ENCODE measurements at regions not wholly inside any gene's neighbourhood (a gene's known extent, or its start where the extent isn't known, plus 50 kb on each side); places are given as distances from the start of the nearest gene placed in this dataset.

GRCh38 chr2:22221006-22221405 lies 1097.2 kb downstream of the TDRD15 start:
- ChIA-PET POLR2A (no interaction called here), CTCF (no interaction called here)
- no peaks in the 10 kb centered on the region for H3K27me3 ChIP-seq (replicated peaks; ENCODE audit: control insufficient read depth, insufficient read depth, low read length)
- no peaks in the 10 kb centered on the region for H3K36me3 ChIP-seq (ENCODE audit: control insufficient read depth, insufficient read depth, low read length)
- H3K4me3 Mint-ChIP-seq (ENCODE audit: unreplicated experiment), result no peak overlapping the region
- peaks cover 6% of the 10 kb centered on the region for H3K9me3 Mint-ChIP-seq (ENCODE audit: unreplicated experiment)
- no peaks in the 10 kb centered on the region for H3K9me3 ChIP-seq
- H3K4me1 ChIP-seq, result no peaks in the 10 kb centered on the region
- intact Hi-C loops (cut with micrococcal nuclease; ENCODE audit: unreplicated experiment), result no loop called here
- no peak for TF ChIP-seq CTCF (IDR thresholded peaks at IDR 0.05; ENCODE audit: insufficient read depth in 1 of 2, low read depth in 1 of 2, low read length in 1 of 2, severe bottlenecking in 1 of 2, unreplicated experiment in 1 of 2)
- DNase-seq, result no peak
- peaks cover 6% of the 10 kb centered on the region for H3K27me3 Mint-ChIP-seq (ENCODE audit: insufficient read depth, unreplicated experiment)
- H3K4me1 Mint-ChIP-seq (ENCODE audit: low read depth, unreplicated experiment), result no peaks in the 10 kb centered on the region
- BruUV-seq (replicated peaks), result no TSS peak
- no peak overlapping the region for H3K27ac Mint-ChIP-seq (ENCODE audit: unreplicated experiment)
- H3K36me3 Mint-ChIP-seq (ENCODE audit: insufficient read depth, unreplicated experiment), result no peaks in the 10 kb centered on the region
- no peak overlapping the region for H3K4me3 ChIP-seq (ENCODE audit: low read depth, low read length)

- no peaks in the 10 kb centered on the region for H3K27me3 ChIP-seq (replicated peaks; ENCODE audit: control insufficient read depth, insufficient read depth, low read length)
- DNase-seq, result no peak
- H3K4me3 Mint-ChIP-seq (ENCODE audit: unreplicated experiment), result no peak overlapping the region
- H3K4me1 Mint-ChIP-seq (ENCODE audit: low read depth, unreplicated experiment), result no peaks in the 10 kb centered on the region
- no peaks in the 10 kb centered on the region for H3K36me3 ChIP-seq (ENCODE audit: control insufficient read depth, insufficient read depth, low read length)
- H3K9me3 Mint-ChIP-seq (ENCODE audit: unreplicated experiment), result no peaks in the 10 kb centered on the region
- no peaks in the 10 kb centered on the region for H3K36me3 Mint-ChIP-seq (ENCODE audit: insufficient read depth, unreplicated experiment)
- POLR2A ChIA-PET, result no interaction called here
- no peaks in the 10 kb centered on the region for H3K9me3 ChIP-seq
- BruUV-seq (replicated peaks), result no TSS peak
- CTCF ChIA-PET, result no interaction called here
- peaks cover 3% of the 10 kb centered on the region for H3K27me3 Mint-ChIP-seq (ENCODE audit: insufficient read depth, unreplicated experiment)
- no peak overlapping the region for H3K27ac Mint-ChIP-seq (ENCODE audit: unreplicated experiment)
- H3K4me1 ChIP-seq, result no peaks in the 10 kb centered on the region
- no peak for TF ChIP-seq CTCF (IDR thresholded peaks at IDR 0.05; ENCODE audit: insufficient read depth in 1 of 2, low read depth in 1 of 2, low read length in 1 of 2, severe bottlenecking in 1 of 2, unreplicated experiment in 1 of 2)
- H3K4me3 ChIP-seq (ENCODE audit: low read depth, low read length), result no peak overlapping the region
- intact Hi-C loops (cut with micrococcal nuclease; ENCODE audit: unreplicated experiment), result no loop called here
Measured at GRCh38 chr2:22238967-22239366, 1115.2 kb downstream of the TDRD15 start.

- no peaks in the 10 kb centered on the region for H3K36me3 Mint-ChIP-seq (ENCODE audit: insufficient read depth, unreplicated experiment)
- no TSS peak for BruUV-seq (replicated peaks)
- POLR2A ChIA-PET, result no interaction called here
- no peaks in the 10 kb centered on the region for H3K27me3 ChIP-seq (replicated peaks; ENCODE audit: control insufficient read depth, insufficient read depth, low read length)
- intact Hi-C loops (cut with micrococcal nuclease; ENCODE audit: unreplicated experiment), result no loop called here
- H3K4me1 ChIP-seq, result no peaks in the 10 kb centered on the region
- H3K4me3 Mint-ChIP-seq (ENCODE audit: unreplicated experiment), result no peak overlapping the region
- H3K27me3 Mint-ChIP-seq (ENCODE audit: insufficient read depth, unreplicated experiment), result peaks cover 2% of the 10 kb centered on the region
- CTCF ChIA-PET, result no interaction called here
- TF ChIP-seq CTCF (IDR thresholded peaks at IDR 0.05; ENCODE audit: insufficient read depth in 1 of 2, low read depth in 1 of 2, low read length in 1 of 2, severe bottlenecking in 1 of 2, unreplicated experiment in 1 of 2), result no peak
- H3K36me3 ChIP-seq (ENCODE audit: control insufficient read depth, insufficient read depth, low read length), result no peaks in the 10 kb centered on the region
- H3K9me3 Mint-ChIP-seq (ENCODE audit: unreplicated experiment), result no peaks in the 10 kb centered on the region
- no peaks in the 10 kb centered on the region for H3K9me3 ChIP-seq
- no peak overlapping the region for H3K27ac Mint-ChIP-seq (ENCODE audit: unreplicated experiment)
- no peak for DNase-seq
- H3K4me1 Mint-ChIP-seq (ENCODE audit: low read depth, unreplicated experiment), result no peaks in the 10 kb centered on the region
- no peak overlapping the region for H3K4me3 ChIP-seq (ENCODE audit: low read depth, low read length)
Measured at GRCh38 chr2:22247466-22247865, 1123.7 kb downstream of the TDRD15 start.

Measured in Caco-2 (cell line).